ENCODE measurements at regions not wholly inside any gene's neighbourhood (a gene's known extent, or its start where the extent isn't known, plus 50 kb on each side); places are given as distances from the start of the nearest gene placed in this dataset.

DNA sequence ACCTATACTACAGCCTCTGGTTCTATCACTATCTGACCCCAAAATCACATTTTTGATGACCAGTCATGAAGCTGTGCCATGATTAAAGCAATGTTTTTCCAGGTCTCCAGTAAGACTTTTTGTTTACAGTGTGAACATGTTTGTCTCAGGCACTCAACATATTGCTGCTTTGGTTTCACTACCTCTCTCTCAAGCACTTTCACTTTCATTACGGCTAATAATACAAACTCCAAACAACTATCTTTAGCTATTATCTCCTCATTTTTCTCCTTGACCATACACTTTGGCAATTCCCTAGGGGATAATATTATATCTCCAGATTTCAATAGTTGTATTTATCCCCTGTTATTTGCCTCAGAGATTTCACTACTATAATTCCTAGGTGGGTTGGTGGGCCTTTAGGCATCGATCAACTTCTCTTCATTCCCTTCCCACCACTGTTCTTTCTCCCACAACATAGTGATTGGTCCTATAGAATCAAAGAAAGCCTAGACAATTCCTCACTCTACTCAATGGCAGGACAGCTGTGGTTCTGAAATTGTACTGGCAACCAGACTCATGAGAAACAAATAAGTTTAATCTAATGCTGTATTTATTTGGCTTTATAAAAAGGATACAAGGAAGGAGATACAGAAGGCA, 261.4 kb upstream of the ZWINT start:
- DNase-seq (ENCODE audit: low read depth) = peak; percentile 46

DNA sequence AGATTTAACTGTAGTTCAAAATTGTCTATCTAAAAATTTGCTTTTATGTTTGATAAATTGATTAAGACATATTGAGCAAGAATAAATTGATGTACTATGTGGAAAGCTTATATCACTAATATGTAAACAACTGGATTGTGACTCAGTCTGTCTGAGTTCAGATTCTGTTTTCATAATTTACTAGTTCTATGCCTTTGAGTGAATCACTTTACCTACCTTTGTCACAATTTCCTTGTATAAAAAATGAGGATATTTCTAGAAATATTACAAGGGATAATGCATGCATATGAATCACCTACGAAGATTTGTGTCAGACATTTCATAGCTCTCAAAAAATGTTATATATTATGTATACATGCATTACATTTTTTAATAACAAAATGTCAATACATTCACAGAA, 245.1 kb upstream of the ZWINT start:
- DNase-seq (ENCODE audit: low read depth) = no peak

DNA sequence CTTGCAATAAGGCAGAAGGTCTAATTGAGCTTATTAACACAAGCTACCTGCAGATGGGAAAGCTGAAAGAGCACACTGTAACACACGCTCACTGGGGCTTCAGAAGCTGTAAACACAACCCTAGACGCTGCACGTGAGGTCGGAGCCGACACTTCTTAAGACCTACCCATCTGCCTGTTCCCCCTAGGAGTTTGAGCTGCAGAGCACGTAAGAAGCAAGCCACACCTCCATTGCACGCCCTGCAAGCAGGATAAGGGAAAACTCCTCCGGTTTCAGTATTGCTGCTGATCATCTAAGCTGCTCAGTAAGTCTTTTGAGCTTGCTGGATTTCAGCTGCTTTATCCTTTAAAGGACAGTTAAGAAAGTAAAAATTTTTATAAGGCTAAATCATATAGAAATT, 244.0 kb upstream of the ZWINT start:
- DNase-seq (ENCODE audit: low read depth) = peak; percentile 21

- no peak for DNase-seq (ENCODE audit: low read depth)
These were observed 243.6 kb upstream of the ZWINT start for GRCh38 chr10:56604624-56605023.

GRCh38 chr10:56599201-56599600, 238.1 kb upstream of the ZWINT start:
- DNase-seq (ENCODE audit: low read depth) = no peak

DNA sequence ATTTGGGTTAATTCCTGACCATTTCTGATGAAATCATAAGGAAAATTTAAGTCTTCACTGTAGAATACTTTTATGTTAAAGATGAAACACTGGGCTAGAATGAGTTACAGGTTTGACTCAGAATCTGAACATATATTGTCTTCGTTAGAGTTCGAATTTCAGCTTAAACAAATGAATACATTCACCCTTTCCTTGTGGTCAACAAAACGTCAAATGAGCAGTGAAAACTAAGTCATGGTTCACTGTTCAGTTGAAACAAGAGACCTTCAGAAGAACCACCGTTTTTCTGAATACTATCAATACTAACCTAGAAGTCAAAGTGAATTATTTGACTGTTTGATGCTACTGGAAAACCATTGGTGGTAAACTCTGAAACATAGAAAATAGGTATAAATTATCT, 235.2 kb upstream of the ZWINT start:
- DNase-seq (ENCODE audit: low read depth) = no peak

DNA sequence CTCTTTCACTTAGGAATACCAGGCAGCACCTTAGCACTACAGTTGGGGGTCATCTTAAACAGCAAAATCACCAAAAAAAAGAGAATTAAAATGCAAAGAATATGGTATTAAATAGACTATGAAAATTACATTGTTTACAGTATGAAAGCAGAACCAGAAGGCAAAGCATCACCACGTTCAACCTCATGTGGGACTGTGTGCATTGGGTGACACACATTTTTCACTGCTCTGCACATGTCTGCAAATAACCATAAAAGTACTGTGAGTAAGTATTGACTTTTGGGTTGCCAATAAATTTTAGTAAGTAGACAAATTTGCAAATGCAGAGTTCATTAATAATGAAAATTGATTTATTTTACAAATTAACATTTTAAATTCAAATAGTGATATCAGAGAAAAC, 232.1 kb upstream of the ZWINT start:
- no peak for DNase-seq (ENCODE audit: low read depth)

DNA sequence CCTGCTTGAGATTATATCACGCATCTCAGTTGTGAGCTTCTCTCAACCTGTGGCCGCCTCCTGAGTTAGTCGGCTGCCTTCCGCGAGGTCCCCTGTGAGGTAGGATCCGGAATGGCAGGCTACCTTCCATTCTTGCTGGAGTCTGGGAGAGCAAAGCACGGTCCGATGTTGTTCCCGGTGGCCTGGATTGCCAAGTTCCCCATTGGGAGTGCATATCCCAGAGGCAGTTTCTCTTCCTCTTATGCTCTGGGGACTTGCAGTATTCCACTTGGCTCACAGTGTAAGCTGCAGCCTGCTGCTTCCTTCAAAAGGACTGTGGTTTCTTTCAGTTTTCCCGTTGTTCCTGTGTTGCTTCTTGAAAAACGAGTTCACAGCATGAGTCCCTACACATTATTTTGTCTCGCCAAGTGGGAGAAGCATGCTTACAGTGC, 225.4 kb upstream of the ZWINT start:
- no peak for DNase-seq (ENCODE audit: low read depth)

DNA sequence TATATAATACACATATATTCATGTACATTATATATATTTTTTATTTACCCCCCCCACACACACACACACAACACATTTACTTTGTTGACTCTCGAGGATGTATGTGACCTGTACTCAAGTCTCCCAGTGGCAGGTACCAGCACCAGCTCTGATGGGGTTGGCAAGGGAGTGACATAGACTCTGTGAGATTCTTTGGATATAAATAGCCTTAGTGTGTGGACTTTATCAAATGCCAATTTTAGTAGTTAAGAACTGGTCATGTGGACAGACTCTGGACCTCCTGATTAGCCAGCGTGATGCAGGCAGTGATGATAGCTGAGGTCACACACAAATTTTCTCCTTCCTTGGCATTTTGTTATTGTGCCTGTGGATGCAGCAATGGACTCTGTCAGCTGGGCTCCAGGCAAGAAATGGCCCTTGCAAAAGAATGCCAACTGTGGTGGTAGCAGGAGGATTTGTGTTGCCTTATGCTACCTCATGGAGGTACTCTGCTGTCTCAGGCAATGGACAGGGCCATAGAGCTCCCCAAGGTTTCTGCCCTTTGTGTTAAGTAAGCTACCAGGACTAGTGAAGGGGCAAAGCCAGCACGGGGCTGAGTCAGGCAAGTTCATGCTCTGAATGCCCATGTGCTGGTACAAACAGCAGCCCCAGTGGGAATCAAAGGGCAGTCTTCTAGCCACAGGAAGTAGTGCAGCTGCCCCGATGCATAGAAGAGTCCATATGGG, 224.6 kb upstream of the ZWINT start:
- DNase-seq (ENCODE audit: low read depth) = no peak

DNA sequence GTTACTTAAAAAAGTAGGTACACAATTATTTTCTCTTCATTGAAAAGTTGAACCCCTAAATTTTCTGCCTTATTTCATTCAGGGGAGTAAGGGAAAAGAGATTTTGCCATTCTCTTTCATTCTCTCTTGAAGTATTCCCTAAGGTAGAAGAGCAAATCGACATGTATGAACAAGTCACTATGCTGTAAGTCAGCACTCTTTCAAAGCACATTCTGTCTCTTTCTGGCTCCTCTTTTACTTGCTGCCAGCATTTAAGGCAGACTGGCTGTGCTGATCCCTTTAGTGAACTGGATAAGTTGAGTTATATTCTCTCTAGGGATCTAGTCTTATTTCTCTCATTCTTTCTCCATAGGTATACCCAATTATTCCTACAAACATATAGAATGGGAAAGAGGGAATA, 222.3 kb upstream of the ZWINT start:
- no peak for DNase-seq (ENCODE audit: low read depth)

DNA sequence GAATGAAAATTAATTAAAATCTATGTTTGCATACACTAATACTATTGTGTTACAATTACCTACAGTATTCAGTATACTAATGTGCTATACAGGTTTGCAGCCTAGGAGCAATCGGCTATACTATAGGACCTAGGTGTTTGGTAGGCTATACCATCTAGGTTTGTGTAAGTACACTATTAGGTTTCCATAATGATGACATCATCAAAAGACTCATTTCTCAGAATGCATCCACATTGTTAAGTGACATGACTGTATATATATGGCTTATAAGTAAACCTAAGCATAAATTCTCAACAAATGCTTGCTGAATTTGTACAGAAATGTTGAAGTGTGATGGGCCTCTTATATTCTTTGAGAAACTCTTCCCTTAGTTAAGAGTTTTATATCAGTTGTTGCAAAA, 206.5 kb upstream of the ZWINT start:
- DNase-seq (ENCODE audit: low read depth) = no peak

- DNase-seq (ENCODE audit: low read depth) = no peak
These were observed 200.3 kb upstream of the ZWINT start for GRCh38 chr10:56561336-56561735.

- no peak for DNase-seq (ENCODE audit: low read depth)
These were observed 190.0 kb upstream of the ZWINT start for GRCh38 chr10:56551037-56551436.

- no peak for DNase-seq (ENCODE audit: low read depth)
These were observed 186.1 kb upstream of the ZWINT start for GRCh38 chr10:56547163-56547562.

GRCh38 chr10:56537984-56538383, 176.9 kb upstream of the ZWINT start:
- DNase-seq (ENCODE audit: low read depth) = peak; percentile 99

GRCh38 chr10:56522166-56522565, 161.1 kb upstream of the ZWINT start:
- DNase-seq (ENCODE audit: low read depth) = peak; percentile 58

DNA sequence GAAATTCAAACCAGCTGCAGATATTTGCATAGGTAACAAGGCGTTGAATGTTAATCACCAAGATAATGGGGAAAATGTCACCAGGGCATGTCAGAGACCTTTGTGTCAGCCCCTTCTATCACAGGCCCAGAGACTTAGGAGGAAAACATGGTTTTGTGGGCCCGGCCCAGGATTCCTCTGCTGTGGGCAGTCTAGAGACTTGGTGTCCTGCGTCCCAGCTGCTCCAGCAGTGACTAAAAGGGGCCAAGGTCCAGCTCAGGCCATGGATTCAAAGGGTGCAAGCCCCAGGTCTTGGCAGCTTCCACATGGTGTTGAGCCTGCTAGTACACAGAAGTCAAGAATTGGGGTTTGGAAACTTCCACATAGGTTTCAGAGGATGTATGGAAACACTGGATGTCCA, 147.5 kb upstream of the ZWINT start:
- no peak for DNase-seq (ENCODE audit: low read depth)

DNA sequence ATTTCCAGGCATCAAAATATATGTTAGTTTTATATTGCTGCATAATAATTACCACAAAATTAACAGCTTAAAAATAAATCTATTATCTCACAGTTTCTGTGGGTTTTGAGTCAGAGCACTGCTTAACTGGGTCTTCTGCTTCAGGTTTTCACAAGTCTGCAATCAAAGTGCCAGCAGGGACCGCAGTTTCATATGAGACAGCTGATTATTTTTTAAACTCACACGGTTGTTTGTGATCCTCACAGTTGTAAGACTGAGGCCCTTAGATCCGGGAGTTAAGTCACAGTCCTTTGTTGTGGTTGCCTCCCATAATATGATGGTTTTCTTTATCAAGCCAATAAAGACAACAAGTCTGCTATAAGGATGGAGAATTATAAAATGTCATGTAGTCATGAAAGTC, 146.0 kb upstream of the ZWINT start:
- DNase-seq (ENCODE audit: low read depth) = no peak

GRCh38 chr10:56505555-56505954, 144.5 kb upstream of the ZWINT start:
- DNase-seq (ENCODE audit: low read depth) = no peak

GRCh38 chr10:56496186-56496486, 135.1 kb upstream of the ZWINT start:
- DNase-seq (ENCODE audit: low read depth) = no peak

- DNase-seq (ENCODE audit: low read depth) = no peak
These were observed 126.7 kb upstream of the ZWINT start for GRCh38 chr10:56487746-56488145.

DNA sequence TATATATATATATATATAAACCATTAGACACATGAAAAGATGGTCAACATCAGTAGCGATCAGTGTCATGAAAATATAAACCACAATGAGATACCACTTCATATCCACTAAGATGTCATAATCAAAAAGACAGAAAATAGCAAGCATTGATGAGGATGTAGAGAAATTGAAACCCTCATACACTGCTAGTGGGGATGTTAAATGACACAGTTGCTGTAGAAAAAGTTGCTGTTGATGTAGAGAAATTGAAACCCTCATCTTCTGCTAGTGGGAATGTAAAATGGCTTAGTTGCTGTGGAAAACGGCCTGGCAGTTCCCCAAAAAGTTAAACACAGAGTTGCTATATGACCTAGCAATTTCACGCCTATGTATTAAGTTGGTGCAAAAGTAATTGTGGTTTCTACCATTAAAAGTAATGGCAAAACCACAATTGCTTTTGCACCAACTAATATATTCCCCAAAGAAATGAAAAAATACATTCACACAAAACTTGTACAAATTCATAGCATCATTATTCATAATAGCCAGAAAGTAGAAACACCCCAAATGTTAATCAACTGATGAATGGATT, 120.5 kb upstream of the ZWINT start:
- no peak for DNase-seq (ENCODE audit: low read depth)

DNA sequence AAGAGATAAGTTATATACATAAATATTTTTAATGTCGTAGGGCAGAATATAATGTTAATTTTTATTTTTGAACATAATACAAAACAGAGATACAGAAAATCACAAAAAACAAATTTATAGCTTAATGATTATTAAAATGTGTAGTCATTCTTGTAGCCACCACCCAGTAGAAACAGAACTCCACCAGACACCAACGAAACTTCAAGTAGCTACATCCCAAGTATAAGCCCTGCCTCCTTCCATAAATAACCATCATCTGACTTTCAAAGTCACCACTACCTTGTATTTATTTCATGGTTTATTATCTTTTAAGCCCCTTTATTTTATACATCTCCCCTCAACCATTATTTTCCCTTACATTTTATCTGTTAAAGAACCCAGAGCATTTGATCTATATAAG, 111.9 kb upstream of the ZWINT start:
- no peak for DNase-seq (ENCODE audit: low read depth)

GRCh38 chr10:56470701-56471100, 109.6 kb upstream of the ZWINT start:
- no peak for DNase-seq (ENCODE audit: low read depth)
